ENCODE measurements at regions not wholly inside any gene's neighbourhood (a gene's known extent, or its start where the extent isn't known, plus 50 kb on each side); places are given as distances from the start of the nearest gene placed in this dataset.

GRCh38 chr11:28483072-28483867 is 375.1 kb downstream of the METTL15 start:
- Histone ChIP-seq H3K4me1 (ENCODE audit: insufficient read depth, low read length) (no peaks in the 10 kb centered on the region), H2AFZ (ENCODE audit: low read depth, low read length) (no peak overlapping the region), H3K27me3 (ENCODE audit: insufficient read depth, low read length, poor library complexity) (no peaks in the 10 kb centered on the region), H4K20me1 (ENCODE audit: insufficient read depth, low read length) (no peaks in the 10 kb centered on the region), H3K79me2 (ENCODE audit: insufficient read depth, low read length) (no peaks in the 10 kb centered on the region), H3K4me3 (ENCODE audit: low read depth in 1 of 2, low read length in 2 of 2) (no peak overlapping the region), H3K9ac (ENCODE audit: low read depth, low read length) (no peak overlapping the region), H3K36me3 (ENCODE audit: insufficient read depth, low read length) (no peaks in the 10 kb centered on the region), H3K27ac (ENCODE audit: low read length) (no peak overlapping the region), H3K9me3 (ENCODE audit: insufficient read depth, low read length, severe bottlenecking) (no peaks in the 10 kb centered on the region), H3K4me2 (ENCODE audit: insufficient read depth, low read length) (no peak overlapping the region)
- no peak for DNase-seq
- no peak for ATAC-seq (ENCODE audit: insufficient read depth, low read depth)
- no peak for TF ChIP-seq CTCF (IDR thresholded peaks at IDR 0.05; ENCODE audit: borderline replicate concordance, extremely low read depth, low read length, poor library complexity, severe bottlenecking)
- TF ChIP-seq EZH2 (IDR thresholded peaks at IDR 0.05; ENCODE audit: borderline replicate concordance, low read depth, low read length, severe bottlenecking) = no peak

- no peaks in the 10 kb centered on the region for H3K27me3 ChIP-seq (ENCODE audit: insufficient read depth, low read length, poor library complexity)
- no peak overlapping the region for H3K4me2 ChIP-seq (ENCODE audit: insufficient read depth, low read length)
- H2AFZ ChIP-seq (ENCODE audit: low read depth, low read length) = no peak overlapping the region
- H3K9me3 ChIP-seq (ENCODE audit: insufficient read depth, low read length, severe bottlenecking) = no peaks in the 10 kb centered on the region
- no peak overlapping the region for H3K4me3 ChIP-seq (ENCODE audit: low read depth in 1 of 2, low read length in 2 of 2)
- TF ChIP-seq CTCF (IDR thresholded peaks at IDR 0.05; ENCODE audit: borderline replicate concordance, extremely low read depth, low read length, poor library complexity, severe bottlenecking) = no peak
- no peak for TF ChIP-seq EZH2 (IDR thresholded peaks at IDR 0.05; ENCODE audit: borderline replicate concordance, low read depth, low read length, severe bottlenecking)
- DNase-seq (no peak), ATAC-seq (ENCODE audit: insufficient read depth, low read depth) (no peak)
- no peaks in the 10 kb centered on the region for H3K36me3 ChIP-seq (ENCODE audit: insufficient read depth, low read length)
- H3K4me1 ChIP-seq (ENCODE audit: insufficient read depth, low read length) = no peaks in the 10 kb centered on the region
- no peaks in the 10 kb centered on the region for H3K79me2 ChIP-seq (ENCODE audit: insufficient read depth, low read length)
- no peak overlapping the region for H3K9ac ChIP-seq (ENCODE audit: low read depth, low read length)
- no peaks in the 10 kb centered on the region for H4K20me1 ChIP-seq (ENCODE audit: insufficient read depth, low read length)
- H3K27ac ChIP-seq (ENCODE audit: low read length) = no peak overlapping the region
Observed at GRCh38 chr11:28482666-28483065, 374.5 kb downstream of the METTL15 start.

GRCh38 chr11:28481616-28482480 is 373.7 kb downstream of the METTL15 start:
- no peak for TF ChIP-seq EZH2 (IDR thresholded peaks at IDR 0.05; ENCODE audit: borderline replicate concordance, low read depth, low read length, severe bottlenecking)
- no peak for TF ChIP-seq CTCF (IDR thresholded peaks at IDR 0.05; ENCODE audit: borderline replicate concordance, extremely low read depth, low read length, poor library complexity, severe bottlenecking)
- H4K20me1 ChIP-seq (ENCODE audit: insufficient read depth, low read length) = no peaks in the 10 kb centered on the region
- no peak overlapping the region for H2AFZ ChIP-seq (ENCODE audit: low read depth, low read length)
- H3K4me1 ChIP-seq (ENCODE audit: insufficient read depth, low read length) = no peaks in the 10 kb centered on the region
- no peak for ATAC-seq (ENCODE audit: insufficient read depth, low read depth)
- H3K27me3 ChIP-seq (ENCODE audit: insufficient read depth, low read length, poor library complexity) = no peaks in the 10 kb centered on the region
- H3K9me3 ChIP-seq (ENCODE audit: insufficient read depth, low read length, severe bottlenecking) = no peaks in the 10 kb centered on the region
- no peak overlapping the region for H3K4me3 ChIP-seq (ENCODE audit: low read depth in 1 of 2, low read length in 2 of 2)
- H3K79me2 ChIP-seq (ENCODE audit: insufficient read depth, low read length) = no peaks in the 10 kb centered on the region
- H3K4me2 ChIP-seq (ENCODE audit: insufficient read depth, low read length) = no peak overlapping the region
- no peak for DNase-seq
- H3K27ac ChIP-seq (ENCODE audit: low read length) = no peak overlapping the region
- no peak overlapping the region for H3K9ac ChIP-seq (ENCODE audit: low read depth, low read length)
- no peaks in the 10 kb centered on the region for H3K36me3 ChIP-seq (ENCODE audit: insufficient read depth, low read length)

Measured in DND-41 (cell line).